Suprapubic skin (tissue), 4 donors: ENCODE measurements at regions not wholly inside any gene's neighbourhood (a gene's known extent, or its start where the extent isn't known, plus 50 kb on each side); places are given as distances from the start of the nearest gene placed in this dataset.

Source experiments
- CTCF ChIP-seq, 2 donors: fragments of 200-600 bp in 1 of 2; fragments of 450-650 bp in 1 of 2; sonication (generic) in 1 of 2; IDR thresholded peaks; one replicate each; pipeline ENCODE4 v1.5.1; 2016 to 2019; ENCODE audit warnings: antibody characterized with exemption in 2 of 2, mild to moderate bottlenecking in 1 of 2, moderate library complexity in 1 of 2
- POLR2A ChIP-seq, 2 donors: fragments of 450-650 bp; IDR thresholded peaks; one replicate each; pipeline ENCODE4 v1.6.1; 2017; ENCODE audit warnings: antibody characterized with exemption in 2 of 2, mild to moderate bottlenecking in 2 of 2, moderate library complexity in 2 of 2
- POLR2AphosphoS5 ChIP-seq, 3 donors: sonication (generic); formaldehyde crosslinking; IDR thresholded peaks; one replicate each; pipeline ENCODE4 v1.6.1; 2017; ENCODE audit warnings: antibody characterized with exemption in 3 of 3

GRCh38 chr9:103709366-103709765 is 384.7 kb upstream of the SMC2 start:
- TF ChIP-seq CTCF (IDR thresholded peaks at IDR 0.05) (no peak), POLR2A (IDR thresholded peaks at IDR 0.05) (no peak), POLR2AphosphoS5 (IDR thresholded peaks at IDR 0.05) (no peak)
